GM12875 (cell line): ENCODE measurements at regions not wholly inside any gene's neighbourhood (a gene's known extent, or its start where the extent isn't known, plus 50 kb on each side); places are given as distances from the start of the nearest gene placed in this dataset.

Source experiments
- H3K4me3 ChIP-seq: one replicate; pipeline ENCODE4 v1.5.1; 2011; ENCODE audit warnings: low read depth, low read length, control low read depth
- CTCF ChIP-seq: IDR thresholded peaks from 2 replicates; pipeline ENCODE4 v1.5.1; 2011; ENCODE audit warnings: low read depth, mild to moderate bottlenecking, control low read depth, inconsistent platforms, low read length, moderate library complexity, borderline replicate concordance; ENCODE audit not compliant: insufficient read depth

- no peak overlapping the region for H3K4me3 ChIP-seq
- TF ChIP-seq CTCF, result no peak
These were observed 550.3 kb upstream of the LRRTM1 start for GRCh38 chr2:80854831-80855230.

GRCh38 chr2:80852808-80853139 lies 548.2 kb upstream of the LRRTM1 start:
- peak; percentile 37; the same call in 1 of the 2 replicates for TF ChIP-seq CTCF

GRCh38 chr2:80852079-80852807 lies 547.7 kb upstream of the LRRTM1 start:
- H3K4me3 ChIP-seq, result no peak overlapping the region
- TF ChIP-seq CTCF, result 0 out of 2 replicates have a peak, but pooled peaks have one; percentile 15

More at GRCh38 chr2:80852808-80853139, 548.2 kb upstream of the LRRTM1 start:
- H3K4me3 ChIP-seq, result no peak overlapping the region

- no peak overlapping the region for H3K4me3 ChIP-seq
- TF ChIP-seq CTCF, result no peak
These were observed 526.3 kb upstream of the LRRTM1 start for GRCh38 chr2:80830891-80831290.

GRCh38 chr2:80822999-80823398 lies 518.4 kb upstream of the LRRTM1 start:
- no peak overlapping the region for H3K4me3 ChIP-seq
- TF ChIP-seq CTCF, result no peak

GRCh38 chr2:80815259-80815658 lies 510.7 kb upstream of the LRRTM1 start:
- TF ChIP-seq CTCF, result no peak
- no peak overlapping the region for H3K4me3 ChIP-seq

GRCh38 chr2:80786584-80786983 lies 482.0 kb upstream of the LRRTM1 start:
- no peak overlapping the region for H3K4me3 ChIP-seq
- no peak for TF ChIP-seq CTCF
